ENCODE measurements at regions not wholly inside any gene's neighbourhood (a gene's known extent, or its start where the extent isn't known, plus 50 kb on each side); places are given as distances from the start of the nearest gene placed in this dataset.
"Not testable (repeated sequence)": the region's sequence is repeated elsewhere in the genome, so short reads cannot be mapped to it uniquely, and the experiment has no call there.

- DNase-seq: no peak
Observed at GRCh38 chr3:8369638-8370037, 132.0 kb upstream of the LMCD1 start.

- no peak for DNase-seq
Observed at GRCh38 chr3:8371085-8371551, 130.5 kb upstream of the LMCD1 start.

- no peak for DNase-seq
Observed at GRCh38 chr3:8371960-8372463, 129.6 kb upstream of the LMCD1 start.

- no peak for DNase-seq
Observed at GRCh38 chr3:8380904-8381704, 120.5 kb upstream of the LMCD1 start.

GRCh38 chr3:8385848-8386620, 115.6 kb upstream of the LMCD1 start:
- no peak for DNase-seq

GRCh38 chr3:8387571-8387970, 114.1 kb upstream of the LMCD1 start:
- DNase-seq: no peak

DNA sequence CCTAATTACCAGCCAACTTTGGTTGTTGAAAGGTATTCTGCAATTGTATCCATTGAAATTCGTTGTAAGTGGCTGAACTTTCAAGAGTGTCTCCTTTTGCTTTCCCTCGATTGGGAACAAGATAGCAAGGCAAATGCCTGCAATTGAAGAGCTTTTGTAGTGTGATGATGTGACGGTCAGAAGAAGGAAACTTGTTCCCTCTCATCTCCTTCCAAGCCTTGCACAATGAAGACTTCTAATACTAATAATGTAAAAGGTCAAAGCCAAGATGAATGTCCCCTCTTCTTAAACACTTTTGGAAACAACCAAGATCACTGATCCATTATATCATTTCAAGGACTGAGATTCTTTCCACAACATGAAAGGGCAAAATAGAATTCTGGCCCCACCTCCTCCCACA, 101.9 kb upstream of the LMCD1 start:
- no peak for DNase-seq

DNA sequence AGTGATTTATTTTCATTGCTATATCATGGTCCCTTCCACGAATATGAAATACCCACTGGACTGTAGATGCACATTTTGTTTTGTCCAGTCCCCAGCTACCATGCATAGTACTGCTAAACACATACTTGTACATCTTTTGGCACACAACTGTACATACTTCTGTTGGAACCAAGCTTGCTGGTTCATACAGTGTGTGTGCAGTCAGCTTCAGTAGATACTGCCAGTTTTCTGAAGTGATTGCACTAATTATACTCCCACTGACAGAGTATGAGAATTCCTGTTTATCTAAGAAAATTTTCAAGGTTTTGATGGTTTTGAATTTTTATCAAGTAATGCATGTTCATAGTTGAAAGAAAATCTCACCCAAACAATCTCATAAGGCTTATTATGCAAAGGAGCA, 100.7 kb upstream of the LMCD1 start:
- no peak for DNase-seq

DNA sequence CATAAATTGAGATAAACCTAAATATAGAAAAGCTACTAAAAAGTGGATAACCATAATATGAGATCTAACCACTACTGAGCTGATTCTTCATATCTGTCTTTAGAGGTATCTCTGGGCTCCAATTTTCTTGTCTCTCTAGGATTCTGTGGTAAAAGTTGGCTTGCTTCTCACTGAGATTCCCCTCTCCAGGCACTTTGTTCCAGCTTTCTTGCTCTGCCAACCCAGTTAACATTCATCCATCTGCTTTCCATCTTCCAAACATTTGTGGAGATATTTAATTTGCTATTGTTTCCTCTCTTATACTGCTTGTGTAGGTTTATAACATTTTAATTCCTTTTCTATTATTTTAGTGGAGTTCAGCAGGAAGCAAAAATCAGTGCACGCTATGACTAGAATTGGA, 97.6 kb upstream of the LMCD1 start:
- DNase-seq: no peak

- DNase-seq: no peak
Observed at GRCh38 chr3:8405144-8405543, 96.5 kb upstream of the LMCD1 start.

GRCh38 chr3:8406479-8406878, 95.1 kb upstream of the LMCD1 start:
- DNase-seq: no peak

DNA sequence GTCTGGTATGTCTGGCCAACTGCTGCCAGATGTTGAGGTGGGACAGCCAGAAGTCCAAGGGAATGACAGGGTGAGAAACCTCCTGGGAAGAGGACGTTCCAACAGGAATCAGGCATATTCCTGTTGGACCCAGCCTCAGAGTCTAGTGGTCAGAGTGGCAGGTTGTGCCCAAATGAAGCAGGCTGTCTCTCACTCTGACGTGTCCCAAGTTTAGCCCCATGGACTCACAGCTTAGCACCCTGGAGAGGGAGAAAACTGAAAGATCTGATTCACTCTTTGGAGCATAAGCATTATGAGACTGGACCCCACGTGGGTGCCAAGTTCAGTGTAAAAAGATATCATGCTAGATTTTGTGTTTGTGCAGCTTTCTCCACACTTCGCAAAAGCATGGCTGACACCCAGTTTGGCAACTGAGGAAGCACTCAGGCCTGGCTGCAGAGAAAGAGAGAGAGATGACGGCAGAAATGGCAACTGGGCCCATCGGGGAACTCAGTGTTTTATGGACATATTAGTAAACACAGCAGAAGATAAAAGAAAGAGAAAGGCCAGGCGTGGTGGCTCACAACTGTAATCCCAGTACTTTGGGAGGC, 88.2 kb upstream of the LMCD1 start:
- no peak for DNase-seq

GRCh38 chr3:8416965-8417364, 84.7 kb upstream of the LMCD1 start:
- DNase-seq: no peak

GRCh38 chr3:8420612-8421011, 81.0 kb upstream of the LMCD1 start:
- DNase-seq: no peak

GRCh38 chr3:8421267-8421666, 80.4 kb upstream of the LMCD1 start:
- DNase-seq: no peak

DNA sequence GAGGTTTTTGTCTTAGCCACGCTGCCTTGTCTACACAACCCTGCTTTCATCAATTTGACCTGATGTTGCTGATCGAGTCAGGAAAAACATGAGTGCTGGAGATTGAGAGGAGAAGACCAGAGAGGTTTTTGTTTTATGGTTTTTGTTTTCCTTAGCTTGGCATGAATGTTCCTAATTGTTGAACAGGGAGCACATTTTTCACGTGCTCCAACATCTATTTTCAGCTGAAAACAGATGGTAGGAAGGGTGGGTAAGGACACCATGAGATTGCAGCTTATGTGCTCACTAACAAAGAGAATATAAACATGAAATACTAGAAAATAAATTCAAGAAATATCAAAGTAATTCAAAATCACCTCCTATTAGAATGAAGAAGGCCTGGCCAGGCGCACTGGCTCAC, 79.9 kb upstream of the LMCD1 start:
- no peak for DNase-seq

DNA sequence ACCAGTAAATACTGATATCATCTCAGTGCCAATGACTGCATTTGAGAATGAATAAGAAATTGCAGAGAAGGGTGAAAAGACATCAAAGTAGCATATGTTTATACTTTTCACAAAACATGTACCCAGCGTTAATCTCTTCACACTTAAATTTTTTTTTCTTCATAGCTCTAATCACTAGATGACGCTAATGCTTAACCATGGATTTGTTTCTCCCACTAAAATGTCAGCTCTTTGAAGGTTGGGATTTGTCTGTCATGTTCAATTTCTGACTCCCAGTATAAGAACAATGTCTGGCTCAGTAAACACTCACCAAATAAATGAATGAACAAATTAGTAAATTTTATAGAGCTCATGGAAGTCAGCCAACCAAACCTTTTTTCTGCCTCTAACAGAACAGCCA, 78.3 kb upstream of the LMCD1 start:
- no peak for DNase-seq

DNA sequence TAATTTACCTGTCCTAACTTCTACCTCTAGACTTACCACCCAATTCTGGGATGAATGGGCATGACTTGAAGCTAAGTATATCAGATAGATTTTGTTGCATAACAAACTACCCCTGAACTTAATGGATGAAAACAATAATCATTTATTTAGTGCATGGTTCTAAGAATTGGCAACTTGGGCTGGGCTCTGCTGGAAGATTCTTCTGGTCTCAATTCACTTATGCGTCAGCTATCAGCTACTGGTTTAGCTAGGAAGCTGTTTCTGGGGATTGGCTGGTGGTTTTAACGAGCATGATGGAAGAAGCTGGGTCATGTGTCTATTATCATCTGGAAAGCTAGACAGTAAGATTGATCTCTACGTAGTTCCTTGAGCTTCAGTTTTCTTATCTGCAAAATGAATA, 77.3 kb upstream of the LMCD1 start:
- no peak for DNase-seq

GRCh38 chr3:8436661-8437287, 64.8 kb upstream of the LMCD1 start:
- no peak for DNase-seq

DNA sequence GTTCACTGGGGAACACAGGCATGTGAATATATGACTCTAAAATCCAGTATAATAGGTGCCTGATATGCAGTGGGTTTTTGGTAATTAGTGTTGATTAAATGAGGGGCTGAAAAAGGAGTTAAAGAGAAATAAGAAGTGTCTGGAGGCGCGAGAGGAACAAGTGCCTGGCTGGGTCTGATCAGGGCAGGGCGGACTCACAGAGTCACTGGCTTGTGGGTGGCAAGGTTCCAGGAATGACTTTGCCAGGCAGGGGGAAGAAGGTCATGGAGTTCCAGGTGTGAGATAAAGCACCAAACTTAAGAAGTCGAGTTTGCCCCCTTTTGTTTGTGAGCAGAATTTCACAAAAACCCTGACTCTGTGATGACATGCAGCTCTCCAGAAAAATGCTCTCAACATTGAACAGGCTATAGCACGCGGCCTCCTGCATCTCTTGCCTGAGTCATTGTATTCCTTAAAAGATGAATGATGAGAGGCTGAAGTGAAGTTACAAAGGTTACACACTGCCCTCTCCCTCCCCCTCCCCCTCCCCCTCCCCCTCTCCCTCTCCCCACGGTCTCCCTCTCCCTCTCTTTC, 63.0 kb upstream of the LMCD1 start:
- no peak for DNase-seq

GRCh38 chr3:8440142-8440541, 61.5 kb upstream of the LMCD1 start:
- DNase-seq: not testable (repeated sequence)

DNA sequence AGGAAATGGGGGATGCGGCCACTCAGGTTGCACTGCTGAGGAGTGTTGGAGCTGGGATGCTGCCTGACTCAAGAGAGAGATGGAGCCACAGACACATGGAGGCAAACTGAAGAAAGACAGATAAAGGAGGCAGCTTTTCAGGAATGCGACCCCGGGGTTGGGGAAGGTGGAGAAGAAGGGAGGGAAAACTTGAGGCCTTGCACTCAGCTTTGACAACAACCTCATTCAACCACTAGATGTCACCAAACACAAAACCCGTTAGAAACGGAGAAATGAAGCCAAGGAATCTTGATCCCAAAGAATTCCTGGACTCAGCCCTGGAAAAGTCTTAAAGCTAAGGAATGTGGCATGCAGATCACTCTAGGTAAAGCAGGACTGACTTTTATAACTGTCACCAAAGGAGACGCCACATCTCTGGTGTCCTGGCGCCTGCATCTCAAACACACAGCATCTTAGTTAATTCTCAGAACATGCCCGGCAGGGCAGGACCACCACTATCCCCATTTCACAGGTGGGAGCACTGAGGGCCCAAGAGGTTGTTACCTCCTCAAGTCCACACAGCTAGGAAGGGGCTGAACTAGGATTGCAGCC, 59.6 kb upstream of the LMCD1 start:
- DNase-seq: no peak
